ENCODE measurements at regions not wholly inside any gene's neighbourhood (a gene's known extent, or its start where the extent isn't known, plus 50 kb on each side); places are given as distances from the start of the nearest gene placed in this dataset.
"Not testable (repeated sequence)": the region's sequence is repeated elsewhere in the genome, so short reads cannot be mapped to it uniquely, and the experiment has no call there.

- DNase-seq (ENCODE audit: low read depth in 2 of 3, low spot score in 2 of 3) = not testable (repeated sequence)
Observed at GRCh38 chr4:8976466-8977128, 105.0 kb upstream of the HMX1 start.

GRCh38 chr4:8972635-8973034 is 101.0 kb upstream of the HMX1 start:
- DNase-seq (ENCODE audit: low read depth in 2 of 3, low spot score in 2 of 3) = not testable (repeated sequence)

GRCh38 chr4:8965896-8966295 is 94.3 kb upstream of the HMX1 start:
- DNase-seq (ENCODE audit: low read depth in 2 of 3, low spot score in 2 of 3) = not testable (repeated sequence)

GRCh38 chr4:8964201-8964788 is 92.7 kb upstream of the HMX1 start:
- DNase-seq (ENCODE audit: low read depth in 2 of 3, low spot score in 2 of 3) = not testable (repeated sequence)

- not testable (repeated sequence) for DNase-seq (ENCODE audit: low read depth in 2 of 3, low spot score in 2 of 3)
Observed at GRCh38 chr4:8963533-8963932, 91.9 kb upstream of the HMX1 start.

- peak; percentile 2 to 50 (median 20) for DNase-seq (ENCODE audit: low read depth in 2 of 3, low spot score in 2 of 3)
Observed at GRCh38 chr4:8961343-8961742, 89.7 kb upstream of the HMX1 start.

GRCh38 chr4:8959471-8959870 is 87.8 kb upstream of the HMX1 start:
- DNase-seq (ENCODE audit: low read depth in 2 of 3, low spot score in 2 of 3) = not testable (repeated sequence)

- DNase-seq (ENCODE audit: low read depth in 2 of 3, low spot score in 2 of 3) = not testable (repeated sequence)
Observed at GRCh38 chr4:8954001-8954400, 82.4 kb upstream of the HMX1 start.

GRCh38 chr4:8952791-8953190 is 81.2 kb upstream of the HMX1 start:
- not testable (repeated sequence) for DNase-seq (ENCODE audit: low read depth in 2 of 3, low spot score in 2 of 3)

- DNase-seq (ENCODE audit: low read depth in 2 of 3, low spot score in 2 of 3) = not testable (repeated sequence)
Observed at GRCh38 chr4:8952109-8952508, 80.5 kb upstream of the HMX1 start.

GRCh38 chr4:8945506-8945905 is 73.9 kb upstream of the HMX1 start:
- not testable (repeated sequence) for DNase-seq (ENCODE audit: low read depth in 2 of 3, low spot score in 2 of 3)

GRCh38 chr4:8943367-8943766 is 71.7 kb upstream of the HMX1 start:
- not testable (repeated sequence) for DNase-seq (ENCODE audit: low read depth in 2 of 3, low spot score in 2 of 3)

- not testable (repeated sequence) for DNase-seq (ENCODE audit: low read depth in 2 of 3, low spot score in 2 of 3)
Observed at GRCh38 chr4:8942088-8942487, 70.4 kb upstream of the HMX1 start.

- not testable (repeated sequence) for DNase-seq (ENCODE audit: low read depth in 2 of 3, low spot score in 2 of 3)
Observed at GRCh38 chr4:8941492-8941805, 69.8 kb upstream of the HMX1 start.

GRCh38 chr4:8940792-8941491 is 69.3 kb upstream of the HMX1 start:
- DNase-seq (ENCODE audit: low read depth in 2 of 3, low spot score in 2 of 3) = no peak

GRCh38 chr4:8939840-8940742 is 68.5 kb upstream of the HMX1 start:
- DNase-seq (ENCODE audit: low read depth in 2 of 3, low spot score in 2 of 3) = no peak

- no peak for DNase-seq (ENCODE audit: low read depth in 2 of 3, low spot score in 2 of 3)
Observed at GRCh38 chr4:8939160-8939839, 67.7 kb upstream of the HMX1 start.

- no peak for DNase-seq (ENCODE audit: low read depth in 2 of 3, low spot score in 2 of 3)
Observed at GRCh38 chr4:8938623-8939022, 67.0 kb upstream of the HMX1 start.

- DNase-seq (ENCODE audit: low read depth in 2 of 3, low spot score in 2 of 3) = no peak
Observed at GRCh38 chr4:8938137-8938536, 66.5 kb upstream of the HMX1 start.

- no peak for DNase-seq (ENCODE audit: low read depth in 2 of 3, low spot score in 2 of 3)
Observed at GRCh38 chr4:8932884-8933283, 61.2 kb upstream of the HMX1 start.

- no peak for DNase-seq (ENCODE audit: low read depth in 2 of 3, low spot score in 2 of 3)
Observed at GRCh38 chr4:8928074-8928473, 56.4 kb upstream of the HMX1 start.

Data from activated CD8-positive, alpha-beta memory T cell treated with anti-CD3 and anti-CD28 coated beads for 48 hours (primary cell).